Stimulated activated CD4-positive, alpha-beta T cell treated with anti-CD3 and anti-CD28 coated beads, Interleukin-15, amount 100 ng/mL, for 48 hours (primary cell): ENCODE measurements at regions not wholly inside any gene's neighbourhood (a gene's known extent, or its start where the extent isn't known, plus 50 kb on each side); places are given as distances from the start of the nearest gene placed in this dataset.

ENCODE experiments used
- DNase-seq, 2 donors: peaks; one replicate each; pipeline ENCODE4 v3.0.0-alpha.2; 2020; ENCODE audit warnings: low read depth in 2 of 2

DNA sequence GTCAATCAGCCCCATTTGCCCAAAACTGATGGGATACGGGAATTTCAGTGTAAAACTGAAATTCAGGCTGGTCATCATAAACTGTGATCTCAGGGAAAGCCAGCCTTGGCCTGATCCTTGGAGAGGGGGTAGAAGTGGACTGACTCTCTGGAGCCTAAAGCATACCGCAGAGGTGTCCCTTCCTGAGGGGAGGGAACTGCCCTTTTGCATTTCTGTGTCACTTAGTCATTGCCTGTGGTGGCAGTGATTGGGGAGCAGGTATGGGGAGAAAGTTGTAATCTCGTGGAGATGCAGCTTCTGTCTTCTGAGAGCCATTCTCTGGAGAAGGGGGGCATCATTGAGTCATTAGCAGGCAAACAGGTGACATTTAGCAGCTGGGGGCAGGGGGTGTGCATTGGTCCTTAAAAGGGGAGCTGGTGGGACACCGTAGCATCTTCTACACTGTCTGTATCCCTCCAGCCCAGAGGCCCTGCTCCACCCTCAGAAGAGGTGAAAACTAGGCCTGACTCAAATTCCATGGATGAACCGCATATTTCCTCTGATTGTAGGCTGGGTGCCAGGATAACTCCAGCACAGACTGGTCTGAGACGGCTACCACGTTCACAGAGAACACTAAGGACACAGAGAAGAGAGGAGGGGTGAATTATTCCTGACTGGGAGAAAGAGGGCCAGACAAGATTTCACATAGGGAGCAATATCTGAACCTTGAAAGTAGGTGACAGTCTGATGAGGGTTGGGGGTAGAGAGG lies 143.3 kb downstream of the SEC61B start:
- no peak for DNase-seq

DNA sequence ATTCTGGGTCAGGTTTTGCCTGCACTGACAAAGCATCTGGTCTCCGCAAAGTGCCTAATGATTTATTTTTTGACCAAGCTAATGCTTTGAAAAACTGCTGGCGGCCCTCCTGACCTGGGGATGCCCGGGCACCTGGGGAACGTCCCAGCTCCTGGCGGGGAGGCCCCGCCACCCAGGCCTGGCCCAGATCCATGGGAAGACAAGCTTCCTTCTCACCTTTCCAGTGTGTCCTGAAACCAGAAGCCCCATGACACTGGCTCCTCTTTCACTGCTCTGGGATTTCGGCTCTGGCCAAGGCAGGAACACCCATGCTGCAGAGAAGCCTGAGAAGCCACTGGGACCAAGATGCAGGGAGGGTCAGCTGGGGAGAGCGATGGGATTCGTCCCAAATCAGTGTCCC lies 144.1 kb downstream of the SEC61B start:
- no peak for DNase-seq

DNA sequence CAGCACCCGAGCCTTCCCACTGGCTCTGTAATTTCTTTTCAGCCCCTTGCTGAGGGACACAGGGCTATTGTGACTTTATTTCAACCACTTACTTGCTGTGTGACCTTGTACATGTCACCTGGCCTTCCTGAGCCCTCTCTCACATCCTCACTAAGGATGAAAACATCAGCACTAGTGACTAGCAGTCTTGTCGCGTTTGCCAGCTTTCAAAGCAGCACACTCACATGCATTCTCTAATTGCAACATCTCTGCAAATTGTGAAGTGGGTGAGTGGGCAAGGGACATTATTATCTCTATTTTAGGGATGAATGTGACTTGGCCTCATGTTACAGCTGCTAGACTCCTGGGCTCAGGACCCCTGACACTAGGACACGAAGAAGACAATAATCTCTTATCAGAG lies 144.5 kb downstream of the SEC61B start:
- DNase-seq: no peak

DNA sequence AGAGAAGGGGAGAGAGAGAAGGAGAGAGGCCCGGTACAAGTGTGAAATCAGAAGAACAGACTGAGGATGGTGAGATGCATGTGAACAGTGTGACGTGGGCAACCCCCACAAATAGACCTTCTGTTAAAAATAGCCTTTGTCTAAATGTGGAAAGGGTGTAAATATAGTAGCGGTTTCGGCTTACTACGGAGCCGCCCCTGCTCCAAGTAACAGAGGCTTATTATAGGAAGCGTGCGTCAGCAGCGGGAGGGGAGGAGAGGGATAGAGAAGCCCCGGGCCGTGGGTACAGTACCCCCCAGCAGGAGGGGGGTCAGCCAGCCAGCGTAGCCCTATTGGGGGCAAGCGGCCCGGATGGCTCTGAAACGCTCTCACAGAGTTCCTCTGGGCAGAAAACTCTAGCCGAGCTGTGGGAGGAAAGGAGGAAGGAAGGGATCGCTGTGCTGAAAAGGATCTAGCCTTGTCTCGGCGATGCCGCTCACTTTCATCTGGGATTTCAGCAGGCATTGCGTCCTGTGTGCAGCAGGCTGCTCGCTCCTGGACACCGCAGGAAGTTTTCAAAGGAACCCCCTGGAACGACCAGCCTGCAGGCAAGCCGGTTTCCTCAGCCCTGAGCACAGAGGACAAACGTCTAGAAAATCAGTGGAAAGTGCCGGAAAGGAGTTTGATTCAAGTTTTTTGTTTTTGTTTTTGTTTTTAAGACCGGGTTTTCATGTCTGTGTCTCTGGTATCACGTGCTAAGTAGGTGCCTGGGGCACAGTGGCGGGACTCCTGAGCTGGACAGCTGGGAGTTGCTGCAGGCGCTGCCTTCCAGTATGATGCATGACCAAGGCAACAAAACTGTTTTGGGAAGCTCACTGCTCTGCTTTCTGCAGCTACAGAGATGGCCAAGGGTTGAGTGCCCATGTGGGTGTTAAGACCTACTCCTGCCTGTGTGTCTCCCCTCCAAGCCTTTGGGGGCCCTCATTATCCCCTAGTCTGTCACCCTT lies 146.6 kb downstream of the SEC61B start:
- DNase-seq: no peak

DNA sequence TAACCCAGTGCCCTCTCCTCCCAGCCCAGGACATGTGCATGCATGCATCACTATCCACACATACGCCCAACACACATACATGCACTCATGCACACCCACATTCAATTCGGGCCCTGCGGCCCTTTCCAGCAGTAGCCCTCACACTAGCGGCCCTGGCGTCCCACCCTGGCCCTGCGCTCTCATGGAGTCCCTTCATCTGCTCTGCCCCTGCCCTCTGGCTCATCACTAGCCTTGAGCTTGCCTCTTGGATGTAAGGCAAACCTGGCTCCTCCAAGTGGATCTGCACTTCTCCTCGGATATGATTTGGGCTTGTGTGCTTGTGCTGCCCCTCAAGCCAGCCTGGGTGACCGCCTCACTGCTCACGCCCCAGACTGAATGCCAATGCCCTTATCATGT lies 147.2 kb downstream of the SEC61B start:
- DNase-seq: no peak

DNA sequence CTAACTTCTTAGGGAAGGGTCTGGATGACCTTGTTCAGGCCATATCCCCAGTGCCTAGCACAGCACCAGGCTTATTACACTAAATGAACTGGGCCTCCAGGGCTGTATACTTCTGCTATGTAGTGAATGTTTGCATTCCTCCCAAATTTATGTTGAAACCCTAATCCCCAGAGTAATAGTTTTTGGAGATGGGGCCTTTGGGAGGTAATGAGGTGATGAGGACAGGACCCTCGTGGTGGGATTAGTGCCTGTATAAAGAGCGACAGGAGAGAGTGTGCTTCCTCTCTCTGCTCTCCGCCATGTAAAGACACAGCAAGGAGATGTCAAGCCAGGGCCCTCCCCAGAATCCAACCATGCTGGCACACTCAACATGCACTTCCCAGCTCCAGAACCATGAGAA lies 148.3 kb downstream of the SEC61B start:
- DNase-seq: no peak

DNA sequence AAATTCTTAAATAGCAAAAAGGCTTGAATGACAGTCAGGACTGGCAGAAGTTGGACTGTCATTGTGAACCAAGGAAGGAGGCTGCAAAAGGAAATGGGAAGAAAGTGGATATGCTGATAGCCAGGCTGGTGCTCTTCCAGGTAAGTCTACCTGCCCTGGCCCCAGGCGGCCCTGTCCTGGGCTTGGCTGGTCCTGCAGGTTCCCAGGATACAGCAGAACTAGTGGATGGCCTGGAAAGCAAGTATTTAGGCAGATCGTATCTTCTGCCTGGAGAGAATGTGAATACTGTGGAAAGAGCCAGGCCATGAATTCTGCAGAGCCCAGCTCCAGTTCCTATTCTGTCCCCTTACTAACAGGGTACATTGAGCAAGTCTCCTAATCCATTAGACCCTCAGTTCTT lies 149.3 kb downstream of the SEC61B start:
- DNase-seq: no peak

DNA sequence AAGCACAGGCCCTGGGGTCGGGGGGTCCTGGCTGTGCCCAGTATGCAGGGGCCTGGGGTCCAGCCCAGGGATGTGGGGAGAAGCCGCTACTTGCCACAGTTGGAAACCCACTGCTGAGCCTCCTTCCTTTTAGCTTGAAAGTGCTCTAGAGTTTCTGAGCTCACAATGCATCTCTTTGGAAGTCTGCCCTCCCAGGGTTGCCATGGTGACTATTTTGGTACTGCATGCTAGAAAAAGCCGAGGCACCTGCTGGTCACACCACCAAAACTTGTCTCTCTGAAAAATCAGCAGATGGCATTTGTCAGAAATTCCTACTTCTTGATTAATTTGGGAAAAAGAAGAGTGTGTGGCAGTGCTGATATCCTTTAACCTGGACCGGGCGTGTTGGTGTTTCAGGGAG lies 151.8 kb downstream of the SEC61B start:
- DNase-seq: no peak

DNA sequence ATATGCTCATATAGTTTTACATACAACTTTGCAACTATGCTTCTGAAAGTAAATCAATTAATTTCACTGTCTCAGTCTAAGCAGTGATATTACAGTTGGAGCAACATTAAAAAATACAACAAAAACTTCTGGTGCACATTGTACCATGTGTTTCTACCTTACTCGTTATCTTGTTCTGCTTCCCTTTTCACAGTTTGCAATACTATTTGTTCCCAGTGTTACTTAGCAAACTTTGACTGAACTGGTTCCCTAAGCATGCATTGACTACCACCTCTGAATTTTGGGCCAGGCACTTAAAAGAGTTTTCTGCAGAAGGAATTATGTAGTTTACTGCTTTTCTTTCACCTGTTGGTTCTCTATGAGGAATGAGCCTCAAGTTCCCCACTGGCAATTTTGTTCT lies 152.7 kb downstream of the SEC61B start:
- DNase-seq: no peak

DNA sequence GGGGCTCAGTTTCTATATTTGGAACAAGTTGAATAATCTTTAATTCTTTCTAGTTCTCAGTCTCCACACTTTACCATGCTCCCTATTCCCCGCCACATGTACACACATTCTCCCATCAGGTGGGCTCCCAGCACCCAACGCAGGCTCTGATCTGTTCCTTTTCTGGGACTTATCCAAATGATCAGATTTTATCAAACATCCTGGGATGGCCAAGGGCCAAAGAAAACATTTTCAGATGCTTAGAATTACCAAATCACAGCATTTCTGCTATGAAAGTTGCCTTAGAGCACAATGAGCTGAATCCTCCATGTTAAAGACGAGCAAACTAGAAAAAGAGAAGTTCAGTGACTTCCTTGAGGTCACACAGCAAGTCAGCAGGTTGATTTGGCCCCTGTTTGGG lies 153.4 kb downstream of the SEC61B start:
- DNase-seq: no peak

DNA sequence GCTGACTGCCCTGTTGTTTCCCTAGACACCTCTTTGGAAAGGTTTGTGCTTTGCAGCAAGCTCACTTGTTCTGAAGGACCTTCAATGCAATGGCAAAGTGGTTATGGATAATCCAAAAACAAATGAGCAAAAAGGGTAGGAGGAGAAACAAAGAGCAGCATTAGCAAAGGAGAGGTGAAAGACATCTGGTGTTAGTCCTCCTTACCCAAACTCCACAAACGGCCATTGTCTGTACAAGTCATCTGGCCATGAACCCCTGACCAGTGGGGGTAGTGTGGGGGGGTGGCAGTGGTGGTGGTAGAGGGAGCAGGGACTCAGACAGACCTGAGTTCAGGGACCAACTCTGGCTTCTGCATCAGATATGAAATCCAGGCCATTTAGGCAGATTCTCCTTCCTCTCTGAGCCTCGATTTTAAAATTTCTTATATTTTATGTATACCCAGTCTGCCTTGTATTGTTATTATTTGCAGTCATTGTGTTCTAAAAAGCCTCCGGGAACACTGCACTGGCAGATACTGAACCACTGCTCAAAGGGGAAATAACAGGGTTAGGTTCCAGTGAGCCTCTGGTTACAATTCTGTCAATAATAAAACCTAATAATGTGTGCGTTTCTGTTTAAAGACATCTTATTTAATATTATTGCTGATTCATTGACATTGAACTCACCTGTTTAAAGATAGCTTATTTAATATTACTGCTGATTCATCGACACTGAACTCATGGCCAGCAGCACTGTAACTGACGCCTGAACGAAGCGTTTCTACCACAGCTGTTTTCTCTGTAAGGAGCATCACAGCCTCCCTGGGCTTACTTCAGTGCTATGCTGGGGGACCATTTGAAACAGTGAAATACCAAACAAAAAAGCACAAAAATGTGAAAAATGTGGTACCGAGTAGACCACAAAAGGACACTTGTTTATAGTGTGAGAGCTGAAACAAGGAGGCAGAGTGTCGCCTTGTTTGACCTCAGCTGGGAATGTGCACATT lies 156.0 kb downstream of the SEC61B start:
- DNase-seq: no peak

DNA sequence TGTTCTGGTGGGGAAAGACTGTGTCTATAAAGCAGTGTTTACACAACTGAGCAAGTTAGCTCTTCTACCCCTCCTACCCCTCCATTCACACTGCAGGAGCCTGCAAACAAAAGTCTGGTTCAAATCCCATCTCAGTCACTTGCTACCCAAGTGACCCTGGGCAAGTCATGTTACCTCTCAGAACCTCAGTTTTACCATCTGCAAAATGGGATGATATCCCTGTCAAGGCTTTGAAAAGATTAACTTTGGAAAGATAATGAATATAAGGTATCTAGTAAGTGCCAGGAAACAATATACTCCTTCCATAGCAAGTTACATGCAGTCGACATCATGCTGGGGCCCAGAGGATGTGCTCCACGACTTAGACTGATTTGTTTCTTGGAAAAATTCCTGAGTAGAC lies 161.5 kb downstream of the SEC61B start:
- DNase-seq: no peak

DNA sequence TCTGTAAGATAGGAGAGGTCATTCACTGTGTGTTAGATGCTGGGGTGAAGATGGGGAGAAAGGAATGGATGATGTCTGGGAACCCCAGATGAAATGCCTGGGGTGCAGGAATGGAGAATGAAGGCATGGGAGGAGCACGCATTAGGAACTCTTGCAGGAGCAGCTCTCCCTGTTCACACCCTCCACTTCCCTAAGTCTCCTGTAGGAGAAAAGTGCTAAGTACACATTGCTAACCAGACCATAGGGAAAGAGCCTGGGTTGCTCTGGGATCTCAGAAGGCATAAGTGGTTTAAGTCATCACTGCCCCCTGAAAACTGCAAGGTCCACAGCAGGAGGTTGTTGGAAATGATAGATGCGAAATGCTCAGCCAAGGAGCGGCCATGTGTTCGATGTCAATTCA lies 163.1 kb downstream of the SEC61B start:
- no peak for DNase-seq

DNA sequence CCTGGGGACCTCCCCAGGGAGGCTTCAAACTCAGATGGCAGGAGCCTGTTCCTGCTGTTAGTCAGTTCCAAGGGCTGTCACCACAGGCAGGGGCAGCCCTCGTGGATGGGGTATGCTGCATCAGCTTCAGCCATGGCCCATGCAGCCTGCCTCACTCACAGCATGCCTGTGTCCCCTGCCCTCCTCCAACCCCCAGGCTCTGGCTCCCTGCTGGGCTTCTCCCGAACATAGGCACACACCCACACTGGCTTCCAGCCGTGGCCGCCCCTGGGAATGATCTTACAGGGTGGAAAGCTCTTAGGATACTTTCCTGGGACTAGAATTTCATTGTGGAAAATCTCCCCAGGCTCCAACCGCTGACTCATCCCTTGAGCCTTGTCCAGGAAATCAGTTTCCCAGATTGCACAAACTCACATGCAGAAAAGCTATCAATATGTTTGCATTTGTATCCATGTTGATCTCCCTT lies 163.8 kb downstream of the SEC61B start:
- DNase-seq: no peak

DNA sequence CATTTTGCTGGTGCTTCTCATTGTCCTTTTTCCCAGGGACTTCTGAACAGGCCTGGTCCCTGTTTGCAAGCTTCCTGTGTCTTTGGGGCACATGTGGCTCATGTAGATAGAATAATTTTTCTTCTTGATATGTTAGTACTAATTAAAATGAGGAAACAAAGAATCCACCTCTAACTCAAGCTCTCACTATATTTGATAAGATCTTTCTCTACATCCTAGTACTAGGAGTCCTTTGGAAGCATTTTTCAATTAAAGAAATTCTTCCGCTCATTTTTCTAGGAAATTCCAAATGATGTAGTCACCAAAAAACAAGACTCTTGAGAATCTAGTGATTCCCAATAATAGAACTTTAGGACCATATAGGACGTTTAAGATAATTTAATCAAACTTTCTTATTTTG lies 165.3 kb downstream of the SEC61B start:
- DNase-seq: no peak

DNA sequence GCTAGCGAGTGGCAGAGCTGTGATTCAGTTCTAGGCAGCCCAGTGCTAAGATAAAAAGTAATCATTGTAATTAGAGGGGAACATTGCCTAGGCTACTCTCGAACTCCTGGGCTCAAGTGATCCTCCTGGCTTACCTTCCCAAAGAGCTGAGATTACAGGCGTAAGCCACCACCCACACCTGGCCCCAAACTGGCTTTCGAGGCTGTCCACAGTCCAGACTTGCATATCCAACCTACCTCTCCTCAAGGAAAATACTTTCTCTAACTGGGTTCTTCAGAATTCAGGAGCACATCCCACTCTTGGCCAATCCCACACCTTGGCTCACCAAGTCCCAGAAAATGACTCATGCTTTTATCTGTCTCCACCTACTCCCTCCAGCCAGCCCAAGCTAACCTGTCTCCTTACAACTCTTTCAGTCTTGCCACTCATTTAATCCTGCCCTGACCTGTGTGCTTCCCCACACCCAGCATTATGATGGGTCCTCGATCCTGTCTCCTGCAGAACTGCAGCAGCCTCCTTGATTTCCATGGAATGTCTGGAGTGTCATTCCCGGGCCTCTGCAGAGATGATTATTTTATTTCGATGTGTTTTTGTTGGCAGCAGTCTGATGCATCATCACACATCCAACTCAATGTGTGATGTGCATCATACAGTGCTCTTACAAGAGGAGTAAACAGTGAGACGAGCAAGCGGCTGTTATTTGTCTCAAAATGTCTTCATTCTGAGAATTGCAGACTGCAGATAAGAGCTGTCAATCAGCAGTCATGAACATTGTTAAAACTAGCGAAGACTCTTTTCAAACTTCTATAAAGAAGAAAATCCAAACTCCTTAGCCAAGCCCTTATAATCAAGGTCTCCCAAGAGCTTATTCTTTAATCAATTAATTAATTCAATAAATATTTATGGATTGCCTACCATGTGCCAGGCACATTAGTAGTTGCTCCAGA lies 167.3 kb downstream of the SEC61B start:
- no peak for DNase-seq

DNA sequence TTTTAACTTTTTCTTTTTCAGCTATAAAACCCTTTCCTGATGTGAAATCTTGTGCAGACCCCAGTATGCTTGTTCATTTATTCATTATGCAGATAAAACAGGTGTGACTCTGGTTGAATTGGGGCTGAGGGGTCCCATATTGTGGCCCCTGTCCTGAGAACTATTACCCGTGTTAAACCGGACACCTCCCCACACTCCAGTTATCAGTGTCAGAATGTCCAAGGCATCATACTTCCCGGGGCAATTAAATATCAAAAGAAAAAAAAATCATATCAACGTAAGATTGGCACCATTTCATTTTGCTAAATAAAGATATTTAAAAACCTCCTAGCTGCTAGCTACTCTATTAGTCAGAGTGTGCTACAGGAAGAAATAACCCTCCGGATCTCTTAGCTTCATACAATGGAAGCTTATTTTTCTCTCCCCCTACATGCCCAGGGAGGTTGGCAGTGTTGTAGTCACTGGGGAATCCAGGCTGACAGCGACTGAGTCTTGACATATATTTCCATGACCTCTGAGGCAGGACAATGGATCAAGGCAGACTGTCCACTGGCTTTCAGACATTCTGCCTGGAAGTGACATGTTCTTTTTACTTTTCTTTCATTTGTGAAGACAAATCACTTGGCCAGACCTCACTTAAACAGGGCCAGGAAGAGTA lies 170.0 kb downstream of the SEC61B start:
- DNase-seq: no peak

DNA sequence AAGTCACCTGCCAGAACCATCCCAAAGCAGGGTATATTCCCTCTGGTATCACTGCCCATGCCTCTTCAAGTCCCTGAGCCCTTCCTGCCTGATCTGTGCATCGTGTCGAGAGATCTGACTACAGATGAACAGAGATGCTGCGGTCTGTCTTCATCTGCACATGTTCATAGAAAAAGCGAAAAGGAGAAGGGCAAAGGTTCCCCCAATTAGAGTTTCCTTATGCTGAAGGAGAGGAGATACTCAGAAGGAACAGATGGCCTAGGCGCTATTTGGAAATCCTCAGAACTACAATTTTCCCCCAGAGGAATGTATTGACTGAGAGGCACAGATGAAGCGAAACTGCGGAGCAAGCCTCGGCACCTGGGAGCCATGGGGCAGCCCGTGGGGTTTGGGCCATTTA lies 170.9 kb downstream of the SEC61B start:
- no peak for DNase-seq

DNA sequence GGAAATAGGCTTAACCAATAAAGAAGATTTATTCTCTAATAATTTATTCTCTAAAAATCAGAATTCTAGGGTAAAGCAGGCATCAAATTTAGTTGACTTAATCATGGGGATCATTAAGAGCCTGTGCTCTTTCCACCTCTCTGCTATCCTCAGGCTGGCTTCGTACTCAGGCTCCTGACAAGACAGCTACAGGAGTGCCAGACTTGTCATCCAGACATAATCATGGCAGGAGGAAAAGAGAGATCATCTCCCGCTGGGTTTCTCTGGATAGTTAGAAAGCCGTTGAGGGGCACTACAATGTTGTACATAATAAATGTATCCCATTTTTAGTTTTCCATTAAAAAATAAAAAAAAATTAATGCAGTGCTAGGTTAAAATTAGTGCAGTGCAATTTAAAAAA lies 171.9 kb downstream of the SEC61B start:
- no peak for DNase-seq

DNA sequence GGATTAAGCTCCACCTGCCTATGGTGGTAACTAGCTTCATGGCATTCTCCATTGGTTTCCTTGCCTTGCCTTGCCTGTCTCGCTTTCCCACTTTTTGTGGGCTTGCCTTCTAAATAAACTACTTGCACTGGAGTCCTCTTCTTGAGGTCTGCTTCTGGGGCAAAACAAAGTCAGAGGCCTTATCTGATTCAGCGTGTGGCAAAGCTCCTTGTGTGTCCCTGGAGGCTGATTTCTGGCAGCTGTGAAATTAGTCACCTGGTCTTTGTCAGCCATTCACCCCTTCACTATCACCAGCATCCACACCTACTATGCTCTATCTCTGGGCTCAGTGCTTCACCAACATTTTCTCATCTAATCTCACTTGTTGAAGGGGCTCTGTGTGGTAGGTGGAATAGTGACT lies 176.2 kb downstream of the SEC61B start:
- no peak for DNase-seq
